NCI-H510A (cell line): ENCODE measurements at regions not wholly inside any gene's neighbourhood (a gene's known extent, or its start where the extent isn't known, plus 50 kb on each side); places are given as distances from the start of the nearest gene placed in this dataset.

Experiments
- DNase-seq: peaks from one replicate; lab custom pipeline; 2025; lab: John Stamatoyannopoulos, UW

DNA sequence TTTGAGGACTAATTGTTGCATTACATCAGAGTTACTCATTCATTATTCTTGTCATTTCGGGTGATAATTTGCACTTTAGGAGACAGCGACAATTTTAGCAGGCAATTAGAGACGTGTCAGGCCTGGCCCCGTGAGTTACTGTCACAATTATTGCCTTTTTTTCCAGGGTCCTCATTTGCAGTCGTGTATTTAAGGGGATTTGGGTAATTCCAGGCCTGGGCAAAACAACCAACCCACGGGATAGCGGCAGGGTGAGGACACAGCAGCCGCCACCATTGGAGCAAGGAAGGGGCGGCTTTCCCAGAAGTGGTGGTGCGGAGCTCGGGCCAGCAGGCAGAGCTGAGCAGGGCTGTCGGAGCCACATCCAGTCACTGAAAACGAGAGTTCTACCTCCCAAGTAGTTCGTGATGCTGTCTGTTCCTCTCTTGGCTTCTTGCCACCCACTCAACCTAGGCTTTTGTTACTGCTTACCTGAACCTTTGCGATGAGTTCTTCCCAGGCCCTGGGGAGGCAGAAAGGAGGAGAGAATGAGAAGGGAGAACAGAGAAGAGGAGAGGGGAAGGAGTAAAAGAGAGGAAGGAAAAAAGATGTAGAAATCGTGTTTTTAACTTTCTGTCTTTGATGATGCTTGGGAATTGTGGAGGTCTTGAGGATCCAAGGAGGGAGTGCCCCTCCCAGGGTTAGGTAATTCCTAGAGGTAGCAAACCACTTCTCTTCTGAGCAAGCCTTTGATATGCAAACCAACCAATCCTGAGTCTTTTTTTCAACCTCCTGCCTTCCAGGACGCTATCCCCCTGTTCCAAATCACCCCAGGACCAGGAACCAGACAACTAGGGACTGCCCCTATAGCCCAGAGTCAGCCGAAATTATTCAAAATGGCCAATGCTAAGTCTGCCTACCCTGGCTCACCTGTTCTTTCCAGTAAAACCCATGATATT lies 236.1 kb downstream of the MIAT start:
- DNase-seq: peak; percentile 37

DNA sequence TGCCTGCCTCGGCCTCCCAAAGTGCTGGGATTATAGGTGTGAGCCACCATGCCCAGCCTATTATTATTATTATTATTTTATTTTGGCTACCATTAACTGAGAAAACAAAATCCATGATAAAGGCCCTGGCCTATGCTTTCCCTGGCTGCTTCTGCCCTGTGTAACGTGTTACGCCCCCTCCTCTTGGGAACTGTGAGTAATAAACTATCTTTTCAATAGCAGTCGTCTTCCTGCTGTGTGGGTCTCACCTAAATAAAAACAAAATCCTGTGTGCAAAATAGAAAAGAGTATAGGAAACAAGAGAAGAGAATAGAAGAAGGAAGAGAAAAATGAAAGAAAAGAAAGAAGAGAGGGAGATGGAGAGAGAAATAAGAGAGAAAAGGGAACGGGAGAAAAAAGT lies 237.0 kb downstream of the MIAT start:
- DNase-seq: no peak

DNA sequence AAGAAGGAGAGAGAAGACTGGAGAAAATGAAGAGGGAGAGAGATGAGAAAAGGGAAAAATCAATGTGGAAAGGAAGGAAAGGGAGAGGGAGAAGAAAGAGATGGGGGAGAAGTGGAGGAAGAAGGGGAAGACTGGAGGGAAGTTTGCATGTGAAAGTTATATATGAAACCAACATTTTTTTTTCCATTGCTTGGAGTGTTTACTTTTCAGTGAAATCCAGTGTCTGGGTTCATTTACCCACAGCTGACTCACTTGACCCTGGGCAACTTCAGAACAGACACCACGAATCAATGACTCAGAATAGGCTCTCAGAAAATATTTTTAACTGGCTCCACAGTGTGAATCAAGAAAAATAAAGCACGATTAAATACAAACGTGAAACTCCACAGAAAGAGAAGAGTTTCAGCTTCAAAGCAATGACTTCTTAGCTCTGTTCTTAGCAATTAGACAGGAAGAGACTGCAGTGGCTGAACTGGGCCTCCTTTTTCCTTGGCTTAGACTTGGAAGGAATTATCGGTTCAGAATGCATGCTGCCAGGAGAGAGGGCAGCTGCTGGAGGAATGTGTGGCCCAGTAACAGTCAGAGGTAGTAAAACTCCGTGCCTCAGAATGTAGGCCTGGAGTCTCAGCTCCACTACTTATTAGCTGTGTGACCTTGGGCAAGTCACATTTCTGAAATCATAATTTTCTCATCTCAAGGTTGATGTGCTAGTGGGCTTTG lies 237.5 kb downstream of the MIAT start:
- no peak for DNase-seq

DNA sequence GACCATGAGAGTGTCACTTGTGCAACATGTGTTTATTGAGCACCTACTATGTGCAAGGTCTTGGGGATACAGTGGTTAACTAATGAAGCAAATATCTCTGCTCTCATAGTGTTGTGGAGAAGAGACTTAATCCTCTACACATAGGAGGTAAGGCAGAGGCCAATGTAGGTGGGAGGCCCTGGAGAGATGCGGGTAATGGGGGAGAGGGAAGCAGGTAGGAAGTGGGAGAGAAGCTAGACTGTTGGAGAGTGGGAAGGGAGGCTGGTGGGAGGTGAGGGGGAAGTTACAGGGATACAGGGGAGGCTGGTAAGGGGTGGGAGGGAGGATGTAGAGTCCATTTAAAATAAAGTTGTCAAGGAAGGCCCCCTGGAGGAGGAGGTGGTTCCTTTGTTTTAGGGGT lies 240.0 kb downstream of the MIAT start:
- DNase-seq: no peak

DNA sequence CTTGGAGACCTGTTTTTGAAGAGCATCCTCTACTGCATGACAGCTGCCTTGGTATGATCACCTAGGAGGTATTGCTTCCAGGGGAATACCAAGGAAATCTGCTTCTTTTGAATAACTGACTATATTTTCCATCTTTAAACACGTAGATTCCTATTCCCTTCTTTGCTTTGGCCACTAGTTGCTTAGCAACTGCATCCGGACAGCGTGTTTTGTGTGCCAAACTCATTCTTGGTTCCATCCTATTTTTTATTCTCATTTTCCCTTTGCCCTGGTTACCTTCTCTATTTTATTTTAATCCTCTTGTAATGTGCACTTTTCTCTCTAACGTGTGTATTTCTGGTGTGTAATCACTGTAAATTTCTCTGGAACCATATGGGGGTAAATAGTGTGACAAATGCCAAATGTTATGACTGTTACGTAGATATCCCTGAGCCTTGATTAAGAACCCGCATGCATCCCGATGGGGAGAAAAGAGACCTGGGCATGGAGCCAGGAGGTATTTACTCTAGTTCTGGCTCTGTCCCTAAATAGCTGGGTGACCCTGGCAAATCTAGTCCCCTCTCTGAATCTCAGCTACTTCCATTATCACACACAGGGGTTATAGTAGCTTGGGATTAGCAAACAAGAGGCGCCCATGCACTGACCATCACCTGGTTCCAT lies 241.7 kb downstream of the MIAT start:
- DNase-seq: no peak

DNA sequence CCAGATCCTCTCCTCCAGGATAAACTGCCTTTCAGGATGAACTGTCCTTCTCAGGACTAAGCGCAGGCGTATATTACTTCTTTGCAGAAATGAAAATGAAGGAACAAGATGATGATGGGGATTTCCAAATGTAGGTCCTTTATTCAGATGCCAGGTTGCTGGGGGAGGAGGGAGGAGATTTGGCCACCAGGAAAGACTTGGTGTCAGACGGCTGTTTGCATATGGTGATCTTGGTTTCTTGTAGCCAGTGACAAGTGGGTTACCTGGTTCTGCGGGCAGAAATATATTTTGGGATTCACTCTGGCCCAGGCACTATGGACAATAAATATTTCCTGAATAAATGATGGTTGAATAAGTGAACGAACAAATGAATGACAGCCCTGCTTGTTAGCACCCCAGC lies 243.4 kb downstream of the MIAT start:
- no peak for DNase-seq

DNA sequence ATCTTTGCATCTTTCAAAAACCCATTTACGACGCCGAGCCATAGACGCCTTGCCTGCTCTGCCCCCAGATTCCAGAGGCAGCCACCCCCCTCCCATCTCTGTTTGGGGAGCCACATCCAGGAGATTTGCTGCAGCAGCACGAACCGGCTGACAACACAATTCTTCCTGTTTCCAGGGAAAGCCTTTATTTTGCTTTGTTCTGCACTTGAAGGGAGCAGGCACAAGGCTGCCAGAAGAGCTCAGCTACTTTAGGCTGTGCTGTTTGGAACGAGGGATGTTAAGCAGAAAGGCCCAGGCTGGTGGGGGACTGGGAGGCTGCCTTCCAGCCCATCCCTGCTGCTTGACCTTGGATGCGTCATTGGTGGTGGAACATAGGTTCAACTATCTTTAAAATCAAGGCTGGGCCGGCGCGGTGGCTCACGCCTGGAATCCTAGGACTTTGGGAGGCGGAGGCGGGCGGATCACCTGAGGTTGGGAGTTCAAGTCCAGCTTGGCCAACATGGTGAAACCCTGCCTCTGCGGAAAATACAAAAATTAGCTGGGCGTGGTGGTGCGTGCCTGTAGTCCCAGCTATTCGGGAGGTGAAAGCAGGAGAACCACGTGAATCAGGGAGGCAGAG lies 243.9 kb downstream of the MIAT start:
- no peak for DNase-seq

DNA sequence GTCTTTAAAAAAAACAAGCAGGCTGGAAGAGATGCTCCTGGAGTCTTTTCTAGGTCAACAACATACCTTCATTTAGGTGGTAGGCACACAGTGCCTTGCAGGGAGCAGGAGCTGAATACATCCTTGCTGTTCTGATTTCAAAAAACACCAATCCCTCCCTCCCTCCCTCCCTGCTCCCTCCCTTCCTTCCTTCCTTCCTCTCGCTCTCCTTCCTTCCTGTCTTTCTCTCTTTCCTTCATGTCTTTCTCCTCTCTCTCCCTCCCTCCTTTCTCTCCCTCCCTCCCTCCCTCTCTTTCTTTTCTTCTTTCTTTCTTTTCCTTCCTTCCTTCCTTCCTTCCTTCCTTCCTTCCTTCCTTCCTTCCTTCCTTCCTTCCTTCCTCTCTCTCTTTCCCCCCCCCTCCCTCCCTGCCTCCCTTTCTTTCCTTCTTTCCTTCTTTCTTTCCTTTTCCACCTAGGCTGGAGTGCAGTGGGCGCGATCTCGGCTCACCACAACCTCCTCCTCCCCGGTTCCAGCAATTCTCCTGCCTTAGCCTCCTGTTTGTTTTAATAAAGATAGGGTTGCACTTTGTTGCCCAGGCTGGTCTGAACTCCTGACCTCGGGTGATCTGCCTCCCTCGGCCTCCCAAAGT lies 245.1 kb downstream of the MIAT start:
- no peak for DNase-seq

DNA sequence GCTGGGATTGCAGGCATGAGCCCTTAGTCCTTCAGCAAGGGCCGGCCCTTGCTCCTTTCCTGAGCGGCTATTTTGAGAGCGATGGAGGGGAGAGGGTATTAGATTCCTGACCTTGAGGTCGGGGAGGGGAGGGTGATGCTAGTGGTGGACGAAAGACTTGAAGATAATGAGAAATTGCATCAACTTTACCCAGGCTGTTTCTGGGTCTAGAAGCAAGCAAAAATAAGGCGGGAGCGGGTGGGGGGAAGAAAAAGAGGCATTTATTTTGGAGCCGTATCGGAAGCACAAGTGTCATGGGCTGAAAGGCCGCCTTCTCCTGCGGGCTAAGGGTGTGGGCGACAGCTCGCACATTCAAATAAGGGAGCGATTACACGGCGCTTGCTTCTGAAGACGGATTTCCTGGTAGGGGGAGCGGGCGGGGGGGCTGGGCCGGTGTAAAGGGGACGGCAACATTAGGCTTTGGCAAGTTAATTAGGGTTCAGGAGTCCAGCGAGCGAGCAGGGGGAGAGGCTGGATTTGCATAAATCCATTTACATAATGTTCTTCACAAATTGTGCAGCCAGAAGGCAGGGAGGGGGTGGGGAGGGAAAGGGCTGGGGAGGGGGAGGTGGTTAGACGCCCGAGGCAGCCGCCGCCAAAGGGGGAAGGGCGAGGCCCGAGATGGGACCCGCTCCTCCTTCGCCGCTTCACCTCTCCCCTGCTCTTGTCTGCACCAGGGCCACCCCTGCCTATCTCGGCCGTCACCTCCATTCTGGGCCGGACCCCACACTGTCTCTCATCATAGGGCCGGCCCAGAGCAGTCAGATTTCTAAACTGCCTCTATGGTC lies 245.9 kb downstream of the MIAT start:
- no peak for DNase-seq

DNA sequence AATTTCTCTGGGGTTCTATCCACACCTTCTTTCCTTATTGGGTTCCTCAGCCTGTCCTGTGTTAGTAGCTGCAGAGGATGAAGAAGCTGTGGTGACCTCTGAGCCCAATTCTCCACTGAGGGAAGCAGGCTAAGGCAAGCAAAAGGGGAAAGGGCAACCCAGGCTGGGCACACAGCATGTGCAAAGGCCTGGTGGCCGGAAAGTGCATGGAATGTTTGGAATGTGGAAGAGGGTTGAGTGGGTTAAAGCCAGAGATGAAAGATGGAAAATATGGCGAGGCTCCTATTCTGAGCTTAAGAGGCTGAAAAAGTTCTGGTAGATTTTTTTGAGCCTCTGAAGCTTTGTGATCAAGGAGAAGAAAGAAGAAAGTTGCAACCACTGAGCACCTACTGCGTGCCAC lies 247.1 kb downstream of the MIAT start:
- no peak for DNase-seq

DNA sequence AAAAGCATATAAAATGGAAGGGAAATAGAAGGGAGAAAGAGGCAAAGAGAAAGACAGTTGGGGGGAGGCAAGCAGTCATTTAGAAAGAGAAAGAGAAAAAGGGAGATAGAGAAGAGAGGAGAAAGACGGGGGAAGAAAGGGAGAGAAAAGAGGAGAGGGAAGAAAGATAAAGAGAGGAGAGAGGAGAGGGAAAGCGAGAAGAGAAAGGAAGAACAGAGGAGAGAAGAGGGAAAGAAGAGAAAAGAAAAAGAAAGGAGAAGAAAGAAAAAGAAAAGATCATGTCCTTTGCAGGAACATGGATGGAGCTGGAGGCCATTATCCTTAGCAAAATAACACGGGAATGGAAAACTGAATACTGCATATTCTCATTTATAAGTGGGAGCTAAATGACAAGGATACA lies 247.7 kb downstream of the MIAT start:
- DNase-seq: no peak

DNA sequence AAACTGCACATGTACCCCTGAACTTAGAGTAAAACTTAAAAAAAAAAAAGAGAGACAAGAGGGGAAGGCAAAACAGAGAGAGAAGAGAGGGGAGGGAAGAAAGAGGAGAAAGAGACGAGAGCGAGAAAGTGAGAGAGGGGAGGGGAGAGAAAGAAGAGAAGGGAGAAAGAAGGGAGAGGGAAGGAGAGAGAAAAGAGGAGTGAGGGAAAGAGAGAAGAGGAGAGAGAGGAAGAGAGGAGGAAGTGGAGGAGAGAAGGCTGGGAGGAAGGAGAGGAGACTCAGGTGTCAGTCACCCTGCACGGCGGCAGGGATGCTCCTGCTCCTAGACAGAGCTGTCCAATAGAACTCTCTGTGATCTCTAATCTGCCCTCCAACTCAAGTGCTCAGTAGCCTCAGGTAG lies 248.3 kb downstream of the MIAT start:
- DNase-seq: no peak

DNA sequence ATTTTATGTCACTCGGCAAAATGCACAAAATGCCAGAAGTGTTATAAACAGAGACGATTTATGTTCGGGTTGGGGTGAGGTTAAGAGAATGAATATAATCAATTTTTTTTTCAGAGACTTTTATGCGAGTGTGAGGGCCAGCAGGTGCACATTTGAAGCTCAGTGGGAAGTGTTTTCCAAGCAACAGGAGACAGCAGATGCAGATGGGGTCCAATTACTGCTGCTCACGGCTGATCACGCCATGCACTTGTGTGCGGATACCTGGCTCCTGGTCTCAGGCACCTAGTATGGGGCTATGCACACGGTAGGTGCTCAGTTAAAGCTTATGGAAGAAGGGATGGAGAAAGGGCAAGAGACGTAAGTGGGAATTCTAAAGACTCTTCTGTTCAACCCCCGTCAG lies 249.1 kb downstream of the MIAT start:
- no peak for DNase-seq

DNA sequence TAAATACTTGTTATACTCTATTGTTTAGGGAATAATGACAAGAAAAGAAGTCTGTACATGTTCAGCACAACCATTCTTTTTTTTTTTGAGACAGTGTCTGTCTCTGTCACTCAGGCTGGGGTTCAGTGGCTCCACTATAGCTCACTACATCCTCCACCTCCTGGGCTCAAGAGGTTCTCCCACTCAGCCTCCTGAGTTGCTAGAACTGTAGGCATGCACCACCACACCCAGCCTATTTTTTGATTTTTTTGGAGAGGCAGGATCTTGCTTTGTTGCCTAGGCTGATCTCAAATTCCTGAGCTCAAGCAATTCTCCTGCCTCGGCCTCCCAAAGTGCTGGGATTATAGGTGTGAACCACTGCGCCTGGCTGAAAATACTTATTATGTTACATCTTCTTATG lies 250.0 kb downstream of the MIAT start:
- no peak for DNase-seq

DNA sequence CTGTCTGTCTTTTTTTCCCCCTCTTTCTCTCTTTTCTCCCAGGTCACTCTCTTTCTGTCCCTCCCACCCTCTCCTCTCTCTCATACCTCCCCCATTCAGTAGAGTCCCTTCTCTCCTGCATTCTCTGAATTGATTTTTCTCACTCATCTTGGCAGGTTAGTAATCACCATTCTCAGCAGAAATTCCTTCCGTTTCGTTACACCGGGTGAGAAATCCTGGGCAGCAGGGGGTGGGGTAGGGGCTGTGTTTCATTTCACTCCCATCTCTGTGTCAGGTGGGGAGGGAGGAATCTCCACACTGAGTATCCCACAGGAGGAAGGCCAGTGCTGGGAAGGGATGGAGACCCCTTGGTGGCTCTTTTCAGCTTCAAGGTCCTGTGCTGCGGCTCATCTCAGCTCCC lies 253.5 kb downstream of the MIAT start:
- no peak for DNase-seq

DNA sequence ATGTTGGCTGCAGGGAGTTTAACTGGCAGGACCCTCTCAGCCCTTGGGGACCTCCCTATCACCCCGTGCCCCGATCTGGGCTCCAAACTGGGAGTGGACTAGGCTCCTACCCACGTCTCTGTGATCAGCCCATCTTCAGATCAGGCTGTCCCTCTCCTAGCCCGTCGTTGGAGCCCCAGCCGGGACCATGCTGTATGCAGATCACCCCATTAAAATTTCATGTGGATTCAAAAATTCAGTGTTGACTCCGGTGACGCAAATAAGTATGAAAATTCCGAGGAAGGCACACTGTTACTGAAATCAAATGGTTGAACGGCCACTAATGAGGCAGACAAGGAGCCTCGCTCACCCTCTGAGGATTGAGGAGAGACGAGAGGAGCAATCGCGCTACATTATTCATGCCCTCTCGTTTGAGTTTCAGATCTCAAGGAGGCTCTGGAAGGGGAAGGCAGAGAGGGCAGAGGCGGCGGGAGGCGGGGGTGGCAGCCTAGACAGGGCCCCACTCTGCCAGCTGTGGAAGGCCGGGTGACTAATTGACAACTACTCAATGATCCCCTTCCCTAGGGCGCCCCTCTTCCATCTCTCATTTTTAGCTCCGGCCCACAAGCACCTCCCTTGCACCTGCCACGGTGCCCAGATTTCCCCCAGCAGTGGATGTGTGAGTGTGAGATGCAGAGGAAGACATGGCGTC lies 255.4 kb downstream of the MIAT start:
- DNase-seq: no peak

DNA sequence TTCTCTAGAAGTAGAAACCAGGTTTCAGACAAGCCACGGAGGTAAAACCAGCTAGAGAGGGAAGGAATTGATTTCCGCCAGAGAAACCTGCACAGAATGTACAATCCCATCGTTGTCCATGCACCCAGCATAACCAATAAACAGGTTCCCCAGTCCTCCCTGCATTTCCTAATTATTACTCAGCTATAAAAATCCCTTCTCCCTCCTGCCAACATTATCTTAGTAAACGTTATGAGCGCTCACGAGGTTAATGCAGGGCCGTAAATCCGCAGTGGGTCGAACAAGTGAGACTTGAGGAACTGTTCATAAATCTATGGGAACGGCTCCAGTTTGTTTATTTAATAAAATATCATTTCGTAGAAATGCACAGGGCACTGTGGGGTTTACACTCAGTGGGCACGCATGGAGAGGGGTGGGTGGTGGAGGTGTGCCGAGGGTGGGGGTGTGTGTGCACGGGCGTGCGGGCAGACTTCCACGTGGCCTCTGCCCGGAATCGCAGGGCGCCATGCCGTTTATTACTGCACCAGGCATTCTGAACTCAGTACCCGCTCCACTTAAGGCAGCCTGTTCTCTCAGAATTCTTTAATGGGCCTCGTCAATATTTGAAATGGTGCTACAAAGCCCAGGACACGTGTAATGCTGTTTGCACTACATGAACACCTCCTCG lies 257.3 kb downstream of the MIAT start:
- no peak for DNase-seq

DNA sequence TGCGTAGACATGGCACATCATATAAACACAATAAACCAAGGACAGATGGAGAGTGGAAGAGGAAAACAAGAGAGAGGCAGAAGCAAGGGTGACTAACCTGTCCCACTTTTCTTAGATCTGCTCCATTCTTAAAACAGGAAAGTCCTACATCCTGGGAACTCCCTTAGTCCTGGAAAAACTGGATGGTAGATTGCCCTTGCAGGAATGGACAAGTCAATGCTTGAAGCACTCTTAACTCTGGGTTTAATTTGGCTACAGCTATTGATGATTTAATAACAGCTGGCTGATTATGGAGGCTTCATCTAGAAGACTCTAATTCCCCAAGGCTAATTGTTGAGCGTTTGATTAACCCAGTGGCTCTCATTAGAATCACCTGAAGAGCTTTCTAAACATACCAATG lies 258.8 kb downstream of the MIAT start:
- DNase-seq: no peak

DNA sequence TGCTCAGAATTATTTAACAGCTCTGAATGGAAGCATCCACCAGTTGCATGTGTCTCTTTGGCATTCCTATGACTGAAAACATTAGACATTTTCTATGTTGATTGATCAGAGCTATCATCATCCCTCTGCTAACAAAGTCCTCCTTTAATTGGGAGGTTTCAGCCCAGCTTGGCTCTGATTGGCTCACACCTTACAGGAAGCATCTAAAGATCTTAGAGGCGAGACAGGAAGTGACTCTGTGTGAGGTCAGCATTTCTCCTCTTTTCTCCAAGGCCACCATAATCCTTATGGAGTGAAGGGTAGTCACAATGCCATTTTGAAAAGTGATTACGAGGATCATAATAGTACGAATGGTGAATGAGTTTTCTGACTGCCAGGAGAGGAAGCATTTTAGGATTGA lies 260.8 kb downstream of the MIAT start:
- no peak for DNase-seq

DNA sequence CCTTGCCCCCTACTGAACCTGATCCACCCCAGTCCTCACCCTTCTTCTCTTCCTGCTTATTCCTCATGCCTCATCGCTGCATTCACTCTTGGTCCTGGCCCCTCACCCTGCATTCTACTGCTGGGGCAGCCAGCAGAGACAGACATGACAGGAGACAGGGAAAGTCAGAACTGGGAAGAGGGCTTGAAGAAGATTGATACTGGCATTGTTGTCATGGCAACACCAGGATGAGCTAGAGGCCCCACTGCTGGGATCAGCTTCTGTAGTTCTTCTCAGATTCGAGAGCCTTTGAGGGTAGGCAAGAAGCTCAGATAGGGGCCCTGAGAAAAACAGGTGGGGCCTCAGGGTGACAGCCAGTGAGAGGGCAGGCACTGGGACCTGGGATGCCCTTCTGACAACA lies 264.3 kb downstream of the MIAT start:
- DNase-seq: no peak
